ENCODE measurements at regions not wholly inside any gene's neighbourhood (a gene's known extent, or its start where the extent isn't known, plus 50 kb on each side); places are given as distances from the start of the nearest gene placed in this dataset.

- no peak for TF ChIP-seq CTCF (IDR thresholded peaks at IDR 0.05 in 2 of 3, conservative IDR thresholded peaks at IDR 0.05 in 1 of 3; ENCODE audit: borderline replicate concordance in 1 of 3, insufficient read depth in 1 of 3, low read depth in 2 of 3, low read length in 2 of 3)
- TF ChIP-seq YY1 (IDR thresholded peaks at IDR 0.05; ENCODE audit: extremely low read depth, insufficient replicate concordance, low read depth, low read length): no peak
- TF ChIP-seq TCF7L2 (IDR thresholded peaks at IDR 0.05; ENCODE audit: borderline replicate concordance, extremely low read depth, insufficient read depth, insufficient read length): no peak
- TF ChIP-seq ATF3 (IDR thresholded peaks at IDR 0.05): no peak
These were observed 102.0 kb downstream of the HTR5A start (continued) for GRCh38 chr7:155172141-155172540.

GRCh38 chr7:155173905-155174304 is 103.8 kb downstream of the HTR5A start:
- intact Hi-C loops (cut with micrococcal nuclease): no loop called here
- Histone ChIP-seq H2AFZ (ENCODE audit: low read depth, low read length, poor library complexity, severe bottlenecking) (no peak overlapping the region), H4K20me1 (ENCODE audit: insufficient read depth) (no peaks in the 10 kb centered on the region), H3K9me3 (ENCODE audit: control insufficient read depth in 1 of 2, insufficient read depth in 1 of 2, low read depth in 1 of 2, low read length in 2 of 2) (peaks cover 0 to 12% of the 10 kb centered on the region in 2 experiments; a peak in 2 of 4 replicates), H3K27me3 (ENCODE audit: insufficient read depth, low read length) (no peaks in the 10 kb centered on the region), H3K4me3 (replicated peaks in 1 of 2; ENCODE audit: low read depth in 1 of 2, low read length in 2 of 2) (no peak overlapping the region), H3K4me1 (ENCODE audit: control insufficient read depth in 1 of 2, insufficient read depth in 2 of 2, low read length in 2 of 2) (no peaks in the 10 kb centered on the region), H3K9ac (ENCODE audit: low read length) (no peak overlapping the region), H3K79me2 (ENCODE audit: insufficient read depth, low read length) (no peaks in the 10 kb centered on the region), H3K27ac (ENCODE audit: low read depth, low read length) (no peak overlapping the region), H3K36me3 (ENCODE audit: control insufficient read depth in 1 of 2, insufficient read depth in 2 of 2, low read length in 2 of 2) (no peaks in the 10 kb centered on the region), H3K9me2 (ENCODE audit: insufficient read depth) (no peaks in the 10 kb centered on the region), H3K4me2 (ENCODE audit: low read length) (no peak overlapping the region)
- POLR2A ChIA-PET: no interaction called here
- BruUV-seq (replicated peaks): no TSS peak
- TF ChIP-seq TCF7L2 (IDR thresholded peaks at IDR 0.05; ENCODE audit: borderline replicate concordance, extremely low read depth, insufficient read depth, insufficient read length) (no peak), REST (IDR thresholded peaks at IDR 0.05; ENCODE audit: low read depth) (no peak), CEBPB (IDR thresholded peaks at IDR 0.05; ENCODE audit: low read depth) (no peak), EGR1 (IDR thresholded peaks at IDR 0.05; ENCODE audit: low read depth) (no peak), CBX3 (IDR thresholded peaks at IDR 0.05; ENCODE audit: low read depth) (no peak), ZNF274 (IDR thresholded peaks at IDR 0.05; ENCODE audit: low read depth, low read length) (no peak), EZH2 (IDR thresholded peaks at IDR 0.05) (no peak), POLR2AphosphoS5 (IDR thresholded peaks at IDR 0.05; ENCODE audit: low read depth, low read length) (no peak), SP1 (IDR thresholded peaks at IDR 0.05; ENCODE audit: low read depth) (no peak), POLR2A (IDR thresholded peaks at IDR 0.05; ENCODE audit: borderline replicate concordance, extremely low read depth, insufficient read depth, insufficient read length) (no peak), FOSL1 (IDR thresholded peaks at IDR 0.05; ENCODE audit: low read depth) (no peak), ATF3 (IDR thresholded peaks at IDR 0.05) (no peak), RAD21 (IDR thresholded peaks at IDR 0.05; ENCODE audit: low read depth) (no peak)
- ATAC-seq (no peak), DNase-seq (ENCODE audit: low read depth, low spot score) (no peak)
- CTCF ChIA-PET: no interaction called here
- RAD21 ChIA-PET (ENCODE audit: low non-redundant PET in 1 of 2, low total read pairs in 2 of 2, uncharacterized antibody in 2 of 2, unreplicated experiment in 2 of 2): no interaction called here
